ENCODE measurements at regions not wholly inside any gene's neighbourhood (a gene's known extent, or its start where the extent isn't known, plus 50 kb on each side); places are given as distances from the start of the nearest gene placed in this dataset.

DNA sequence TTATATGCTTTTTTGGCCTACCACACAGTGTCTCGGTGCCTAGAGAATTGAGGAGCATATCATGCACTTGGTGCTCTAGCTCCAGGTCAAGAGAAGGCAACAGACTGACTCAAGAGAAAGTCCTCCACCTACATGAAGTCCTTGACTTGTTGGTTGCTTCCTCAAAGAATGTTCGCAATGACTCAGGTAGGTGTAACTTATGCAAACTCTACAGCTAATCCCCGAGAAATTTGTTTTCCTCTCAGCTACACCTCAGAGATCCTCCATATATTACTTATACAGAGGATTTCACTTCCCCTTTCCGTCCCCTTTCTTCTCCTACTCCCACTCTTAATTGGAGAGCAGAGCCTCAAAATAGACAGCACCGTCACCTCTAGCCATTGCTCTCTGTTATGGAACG is 1013.1 kb downstream of the KCNMA1 start:
- no peaks in the 10 kb centered on the region for H3K79me2 ChIP-seq (ENCODE audit: control insufficient read depth, insufficient read depth, low read length)
- no peaks in the 10 kb centered on the region for H3K27me3 ChIP-seq (ENCODE audit: control insufficient read depth, insufficient read depth, low read length)
- H3K4me2 ChIP-seq (ENCODE audit: extremely low read depth, insufficient read depth, low read length), result no peak overlapping the region
- H3K4me1 ChIP-seq (ENCODE audit: control insufficient read depth, extremely low read depth, insufficient read depth, low read length), result no peaks in the 10 kb centered on the region
- H2AFZ ChIP-seq (ENCODE audit: low read length), result no peak overlapping the region
- H3K36me3 ChIP-seq (ENCODE audit: control insufficient read depth, insufficient read depth, low read length), result no peaks in the 10 kb centered on the region
- H3K27ac ChIP-seq (ENCODE audit: insufficient read depth, low read length), result no peak overlapping the region
- no peaks in the 10 kb centered on the region for H4K20me1 ChIP-seq (ENCODE audit: control insufficient read depth, extremely low read depth, insufficient read depth, low read length)
- H3K9ac ChIP-seq (ENCODE audit: insufficient read depth, low read length), result no peak overlapping the region
- H3K9me3 ChIP-seq (ENCODE audit: control insufficient read depth, insufficient read depth, low read depth, low read length), result no peaks in the 10 kb centered on the region
- no peak for TF ChIP-seq EZH2 (IDR thresholded peaks at IDR 0.05; ENCODE audit: low read length, missing control alignments)
- TF ChIP-seq, protein P1, sequence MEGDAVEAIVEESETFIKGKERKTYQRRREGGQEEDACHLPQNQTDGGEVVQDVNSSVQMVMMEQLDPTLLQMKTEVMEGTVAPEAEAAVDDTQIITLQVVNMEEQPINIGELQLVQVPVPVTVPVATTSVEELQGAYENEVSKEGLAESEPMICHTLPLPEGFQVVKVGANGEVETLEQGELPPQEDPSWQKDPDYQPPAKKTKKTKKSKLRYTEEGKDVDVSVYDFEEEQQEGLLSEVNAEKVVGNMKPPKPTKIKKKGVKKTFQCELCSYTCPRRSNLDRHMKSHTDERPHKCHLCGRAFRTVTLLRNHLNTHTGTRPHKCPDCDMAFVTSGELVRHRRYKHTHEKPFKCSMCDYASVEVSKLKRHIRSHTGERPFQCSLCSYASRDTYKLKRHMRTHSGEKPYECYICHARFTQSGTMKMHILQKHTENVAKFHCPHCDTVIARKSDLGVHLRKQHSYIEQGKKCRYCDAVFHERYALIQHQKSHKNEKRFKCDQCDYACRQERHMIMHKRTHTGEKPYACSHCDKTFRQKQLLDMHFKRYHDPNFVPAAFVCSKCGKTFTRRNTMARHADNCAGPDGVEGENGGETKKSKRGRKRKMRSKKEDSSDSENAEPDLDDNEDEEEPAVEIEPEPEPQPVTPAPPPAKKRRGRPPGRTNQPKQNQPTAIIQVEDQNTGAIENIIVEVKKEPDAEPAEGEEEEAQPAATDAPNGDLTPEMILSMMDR (conservative IDR thresholded peaks at IDR 0.05 in 1 of 2, IDR thresholded peaks at IDR 0.05 in 1 of 2; ENCODE audit: low read depth in 1 of 2, low read length in 2 of 2), result no peak
- no peak overlapping the region for H3K4me3 ChIP-seq (replicated peaks in 1 of 4; ENCODE audit: control extremely low read depth in 1 of 4, insufficient read depth in 1 of 4, low read depth in 3 of 4, low read length in 4 of 4)
- DNase-seq (ENCODE audit: low read depth in 2 of 2), result no peak

DNA sequence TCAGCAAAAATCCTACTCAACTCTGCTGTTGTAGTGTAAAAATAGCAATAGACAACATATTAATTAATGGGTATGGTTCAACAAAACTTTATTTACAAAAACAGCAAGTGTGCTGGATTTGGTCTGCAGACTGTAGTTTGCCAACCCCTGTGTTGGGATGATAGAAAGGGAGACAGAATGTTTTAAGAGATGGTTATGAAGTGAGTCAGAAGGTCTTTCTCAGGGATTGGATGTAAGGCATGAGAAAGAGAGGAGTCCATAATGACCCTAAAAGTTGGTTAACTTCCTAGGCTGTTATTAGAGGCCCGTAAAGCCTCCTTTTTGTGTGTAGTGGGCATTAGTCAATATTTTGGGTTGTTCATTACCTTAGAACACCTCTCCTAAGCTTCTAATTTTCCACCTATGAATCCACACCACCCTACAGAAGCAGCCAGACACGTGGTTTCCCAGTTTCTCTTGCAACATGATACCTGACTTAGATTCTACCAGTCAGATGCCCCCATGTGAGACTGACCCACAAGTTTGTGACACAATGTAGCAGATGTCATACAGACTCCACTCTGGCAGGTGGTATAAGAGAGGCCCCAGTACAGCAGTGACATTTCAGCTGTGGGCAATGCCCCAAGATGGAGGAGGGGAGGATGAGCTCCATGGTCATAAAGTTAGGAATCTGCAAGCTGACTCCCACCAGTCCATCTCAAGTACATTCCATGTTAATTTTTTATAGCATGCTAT is 1015.6 kb downstream of the KCNMA1 start:
- H4K20me1 ChIP-seq (ENCODE audit: control insufficient read depth, extremely low read depth, insufficient read depth, low read length), result no peaks in the 10 kb centered on the region
- H3K4me3 ChIP-seq (replicated peaks in 1 of 4; ENCODE audit: control extremely low read depth in 1 of 4, insufficient read depth in 1 of 4, low read depth in 3 of 4, low read length in 4 of 4), result no peak overlapping the region
- H2AFZ ChIP-seq (ENCODE audit: low read length), result no peak overlapping the region
- H3K9ac ChIP-seq (ENCODE audit: insufficient read depth, low read length), result no peak overlapping the region
- DNase-seq (ENCODE audit: low read depth in 2 of 2), result no peak
- H3K79me2 ChIP-seq (ENCODE audit: control insufficient read depth, insufficient read depth, low read length), result no peaks in the 10 kb centered on the region
- no peaks in the 10 kb centered on the region for H3K4me1 ChIP-seq (ENCODE audit: control insufficient read depth, extremely low read depth, insufficient read depth, low read length)
- no peaks in the 10 kb centered on the region for H3K36me3 ChIP-seq (ENCODE audit: control insufficient read depth, insufficient read depth, low read length)
- H3K9me3 ChIP-seq (ENCODE audit: control insufficient read depth, insufficient read depth, low read depth, low read length), result no peaks in the 10 kb centered on the region
- TF ChIP-seq EZH2 (IDR thresholded peaks at IDR 0.05; ENCODE audit: low read length, missing control alignments), result no peak
- TF ChIP-seq, protein P1 (conservative IDR thresholded peaks at IDR 0.05 in 1 of 2, IDR thresholded peaks at IDR 0.05 in 1 of 2; ENCODE audit: low read depth in 1 of 2, low read length in 2 of 2), result no peak
- H3K27ac ChIP-seq (ENCODE audit: insufficient read depth, low read length), result no peak overlapping the region
- H3K27me3 ChIP-seq (ENCODE audit: control insufficient read depth, insufficient read depth, low read length), result no peaks in the 10 kb centered on the region
- no peak overlapping the region for H3K4me2 ChIP-seq (ENCODE audit: extremely low read depth, insufficient read depth, low read length)

DNA sequence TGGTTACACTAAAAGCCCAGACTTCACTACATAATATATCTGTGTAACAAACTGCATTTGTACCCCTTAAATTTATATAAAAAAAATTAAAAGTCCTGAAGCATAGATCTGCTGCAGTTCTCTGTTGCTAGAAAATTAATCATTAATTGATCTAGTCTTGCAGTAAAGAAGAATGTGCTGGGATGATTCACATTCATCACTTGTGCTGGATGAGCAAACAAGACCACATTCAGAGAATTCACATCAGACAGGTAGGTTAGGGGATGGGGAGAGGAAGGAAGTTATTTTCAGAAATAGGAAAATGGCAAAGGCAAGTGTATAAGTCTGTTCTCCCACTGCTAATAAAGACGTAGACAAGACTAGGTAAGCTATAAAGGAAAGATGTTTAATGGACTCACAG is 1019.0 kb downstream of the KCNMA1 start:
- no peak overlapping the region for H3K27ac ChIP-seq (ENCODE audit: insufficient read depth, low read length)
- H3K9ac ChIP-seq (ENCODE audit: insufficient read depth, low read length), result no peak overlapping the region
- H2AFZ ChIP-seq (ENCODE audit: low read length), result no peak overlapping the region
- H3K27me3 ChIP-seq (ENCODE audit: control insufficient read depth, insufficient read depth, low read length), result no peaks in the 10 kb centered on the region
- no peaks in the 10 kb centered on the region for H3K36me3 ChIP-seq (ENCODE audit: control insufficient read depth, insufficient read depth, low read length)
- TF ChIP-seq, protein P1 (conservative IDR thresholded peaks at IDR 0.05 in 1 of 2, IDR thresholded peaks at IDR 0.05 in 1 of 2; ENCODE audit: low read depth in 1 of 2, low read length in 2 of 2), result no peak
- TF ChIP-seq EZH2 (IDR thresholded peaks at IDR 0.05; ENCODE audit: low read length, missing control alignments), result no peak
- no peaks in the 10 kb centered on the region for H3K9me3 ChIP-seq (ENCODE audit: control insufficient read depth, insufficient read depth, low read depth, low read length)
- H3K79me2 ChIP-seq (ENCODE audit: control insufficient read depth, insufficient read depth, low read length), result no peaks in the 10 kb centered on the region
- no peak for DNase-seq (ENCODE audit: low read depth in 2 of 2)
- H3K4me1 ChIP-seq (ENCODE audit: control insufficient read depth, extremely low read depth, insufficient read depth, low read length), result no peaks in the 10 kb centered on the region
- no peaks in the 10 kb centered on the region for H4K20me1 ChIP-seq (ENCODE audit: control insufficient read depth, extremely low read depth, insufficient read depth, low read length)
- H3K4me2 ChIP-seq (ENCODE audit: extremely low read depth, insufficient read depth, low read length), result no peak overlapping the region
- no peak overlapping the region for H3K4me3 ChIP-seq (replicated peaks in 1 of 4; ENCODE audit: control extremely low read depth in 1 of 4, insufficient read depth in 1 of 4, low read depth in 3 of 4, low read length in 4 of 4)
